Upper lobe of left lung (tissue), 4 donors: ENCODE measurements at regions not wholly inside any gene's neighbourhood (a gene's known extent, or its start where the extent isn't known, plus 50 kb on each side); places are given as distances from the start of the nearest gene placed in this dataset.

Source experiments
- EP300 ChIP-seq, 4 donors: sonication (generic); formaldehyde crosslinking; IDR thresholded peaks; one replicate each; pipeline ENCODE4 v1.5.1; 2017; ENCODE audit warnings: antibody characterized with exemption in 4 of 4, control low read depth in 2 of 4
- POLR2A ChIP-seq, 4 donors: fragments of 450-650 bp; IDR thresholded peaks; one replicate each; pipeline ENCODE4 v1.5.1; 2016 to 2017; ENCODE audit warnings: antibody characterized with exemption in 4 of 4, mild to moderate bottlenecking in 2 of 4
- POLR2AphosphoS5 ChIP-seq, 2 donors: sonication (generic); formaldehyde crosslinking; IDR thresholded peaks; one replicate each; pipeline ENCODE4 v1.5.1; 2017; ENCODE audit warnings: antibody characterized with exemption in 2 of 2
- TF ChIP-seq, protein P1 (sequence below), 6 experiments: fragments of 450-650 bp in 4 of 6; fragments of 200-600 bp in 2 of 6; sonication (generic) in 2 of 6; IDR thresholded peaks; one replicate each; pipeline ENCODE4 v1.5.1; 2016 to 2019; ENCODE audit warnings: antibody characterized with exemption in 6 of 6

GRCh38 chr5:91777671-91778070 lies 394.6 kb upstream of the ARRDC3 start:
- no peak for TF ChIP-seq POLR2AphosphoS5 (IDR thresholded peaks at IDR 0.05)
- TF ChIP-seq, protein P1, sequence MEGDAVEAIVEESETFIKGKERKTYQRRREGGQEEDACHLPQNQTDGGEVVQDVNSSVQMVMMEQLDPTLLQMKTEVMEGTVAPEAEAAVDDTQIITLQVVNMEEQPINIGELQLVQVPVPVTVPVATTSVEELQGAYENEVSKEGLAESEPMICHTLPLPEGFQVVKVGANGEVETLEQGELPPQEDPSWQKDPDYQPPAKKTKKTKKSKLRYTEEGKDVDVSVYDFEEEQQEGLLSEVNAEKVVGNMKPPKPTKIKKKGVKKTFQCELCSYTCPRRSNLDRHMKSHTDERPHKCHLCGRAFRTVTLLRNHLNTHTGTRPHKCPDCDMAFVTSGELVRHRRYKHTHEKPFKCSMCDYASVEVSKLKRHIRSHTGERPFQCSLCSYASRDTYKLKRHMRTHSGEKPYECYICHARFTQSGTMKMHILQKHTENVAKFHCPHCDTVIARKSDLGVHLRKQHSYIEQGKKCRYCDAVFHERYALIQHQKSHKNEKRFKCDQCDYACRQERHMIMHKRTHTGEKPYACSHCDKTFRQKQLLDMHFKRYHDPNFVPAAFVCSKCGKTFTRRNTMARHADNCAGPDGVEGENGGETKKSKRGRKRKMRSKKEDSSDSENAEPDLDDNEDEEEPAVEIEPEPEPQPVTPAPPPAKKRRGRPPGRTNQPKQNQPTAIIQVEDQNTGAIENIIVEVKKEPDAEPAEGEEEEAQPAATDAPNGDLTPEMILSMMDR (IDR thresholded peaks at IDR 0.05): no peak
- no peak for TF ChIP-seq POLR2A (IDR thresholded peaks at IDR 0.05)
- TF ChIP-seq EP300 (IDR thresholded peaks at IDR 0.05): no peak
